Erythroblast (primary cell): ENCODE measurements at regions not wholly inside any gene's neighbourhood (a gene's known extent, or its start where the extent isn't known, plus 50 kb on each side); places are given as distances from the start of the nearest gene placed in this dataset.

Source experiments
- GATA1 ChIP-seq: IDR thresholded peaks from 2 replicates; pipeline ENCODE4 v1.6.1; 2011; ENCODE audit warnings: low read depth, mild to moderate bottlenecking, control low read depth, low read length, moderate library complexity
- POLR2A ChIP-seq: IDR thresholded peaks from 2 replicates; pipeline ENCODE4 v1.6.1; 2011; ENCODE audit warnings: mild to moderate bottlenecking, low read length

- TF ChIP-seq POLR2A (no peak), GATA1 (no peak)
These were observed 783.3 kb upstream of the ATXN8OS start for GRCh38 chr13:69324090-69324886.
